ENCODE measurements at regions not wholly inside any gene's neighbourhood (a gene's known extent, or its start where the extent isn't known, plus 50 kb on each side); places are given as distances from the start of the nearest gene placed in this dataset.
"Not testable (repeated sequence)": the region's sequence is repeated elsewhere in the genome, so short reads cannot be mapped to it uniquely, and the experiment has no call there.

- DNase-seq (ENCODE audit: low spot score): not testable (repeated sequence)
Measured at GRCh38 chr16:18263046-18263445, 73.5 kb downstream of the NPIPA8 start.

- not testable (repeated sequence) for DNase-seq (ENCODE audit: low spot score)
Measured at GRCh38 chr16:18261848-18262247, 74.7 kb downstream of the NPIPA8 start.

- DNase-seq (ENCODE audit: low spot score): not testable (repeated sequence)
Measured at GRCh38 chr16:18259496-18260176, 76.9 kb downstream of the NPIPA8 start.

GRCh38 chr16:18252943-18253342, 83.6 kb downstream of the NPIPA8 start:
- DNase-seq (ENCODE audit: low spot score): not testable (repeated sequence)

- DNase-seq (ENCODE audit: low spot score): not testable (repeated sequence)
Measured at GRCh38 chr16:18230505-18230904, 106.0 kb downstream of the NPIPA8 start.

- not testable (repeated sequence) for DNase-seq (ENCODE audit: low spot score)
Measured at GRCh38 chr16:18222054-18223009, 114.2 kb downstream of the NPIPA8 start.

GRCh38 chr16:18217741-18218140, 118.8 kb downstream of the NPIPA8 start:
- DNase-seq (ENCODE audit: low spot score): not testable (repeated sequence)

GRCh38 chr16:18216814-18217213, 119.7 kb downstream of the NPIPA8 start:
- not testable (repeated sequence) for DNase-seq (ENCODE audit: low spot score)

GRCh38 chr16:18213810-18214209, 122.7 kb downstream of the NPIPA8 start:
- DNase-seq (ENCODE audit: low spot score): not testable (repeated sequence)

- DNase-seq (ENCODE audit: low spot score): not testable (repeated sequence)
Measured at GRCh38 chr16:18211505-18211904, 125.0 kb downstream of the NPIPA8 start.

GRCh38 chr16:18204786-18205185, 131.8 kb downstream of the NPIPA8 start:
- DNase-seq (ENCODE audit: low spot score): not testable (repeated sequence)

GRCh38 chr16:18204309-18204708, 132.2 kb downstream of the NPIPA8 start:
- not testable (repeated sequence) for DNase-seq (ENCODE audit: low spot score)

GRCh38 chr16:18201511-18201910, 135.0 kb downstream of the NPIPA8 start:
- not testable (repeated sequence) for DNase-seq (ENCODE audit: low spot score)

GRCh38 chr16:18192389-18192788, 144.1 kb downstream of the NPIPA8 start:
- DNase-seq (ENCODE audit: low spot score): not testable (repeated sequence)

GRCh38 chr16:18190179-18190578, 146.4 kb downstream of the NPIPA8 start:
- DNase-seq (ENCODE audit: low spot score): not testable (repeated sequence)

GRCh38 chr16:18184755-18185154, 151.8 kb downstream of the NPIPA8 start:
- not testable (repeated sequence) for DNase-seq (ENCODE audit: low spot score)

GRCh38 chr16:18181028-18181427, 155.5 kb downstream of the NPIPA8 start:
- not testable (repeated sequence) for DNase-seq (ENCODE audit: low spot score)

- not testable (repeated sequence) for DNase-seq (ENCODE audit: low spot score)
Measured at GRCh38 chr16:18173945-18174497, 162.5 kb downstream of the NPIPA8 start.

GRCh38 chr16:18162293-18162692, 174.2 kb downstream of the NPIPA8 start:
- DNase-seq (ENCODE audit: low spot score): not testable (repeated sequence)

- not testable (repeated sequence) for DNase-seq (ENCODE audit: low spot score)
Measured at GRCh38 chr16:18161224-18161623, 175.3 kb downstream of the NPIPA8 start.

- not testable (repeated sequence) for DNase-seq (ENCODE audit: low spot score)
Measured at GRCh38 chr16:18159185-18159584, 177.4 kb downstream of the NPIPA8 start.

GRCh38 chr16:18157854-18158253, 178.7 kb downstream of the NPIPA8 start:
- DNase-seq (ENCODE audit: low spot score): not testable (repeated sequence)
